GM12865 (cell line): ENCODE measurements at regions not wholly inside any gene's neighbourhood (a gene's known extent, or its start where the extent isn't known, plus 50 kb on each side); places are given as distances from the start of the nearest gene placed in this dataset.

Source experiments
- DNase-seq: peaks from one replicate; pipeline ENCODE4 v3.0.0; 2010; ENCODE audit warnings: low read depth
- H3K4me3 ChIP-seq: 2 replicates; pipeline ENCODE4 v1.5.1; 2011; ENCODE audit warnings: mild to moderate bottlenecking, low read depth, low read length, control low read depth
- CTCF ChIP-seq: IDR thresholded peaks from 2 replicates; pipeline ENCODE4 v1.5.1; 2011; ENCODE audit warnings: low read length, control low read depth, low read depth, inconsistent platforms; ENCODE audit not compliant: insufficient read depth; ENCODE audit errors: missing control alignments

- no peak for DNase-seq
- H3K4me3 ChIP-seq = no peak overlapping the region
- no peak for TF ChIP-seq CTCF
These were observed 62.2 kb downstream of the HES1 start for GRCh38 chr3:194197981-194198695.

- H3K4me3 ChIP-seq = no peak overlapping the region
- no peak for DNase-seq
- no peak for TF ChIP-seq CTCF
These were observed 63.0 kb downstream of the HES1 start for GRCh38 chr3:194198938-194199337.

GRCh38 chr3:194200422-194201081 lies 64.6 kb downstream of the HES1 start:
- DNase-seq = no peak
- no peak overlapping the region for H3K4me3 ChIP-seq
- no peak for TF ChIP-seq CTCF

- DNase-seq = no peak
- no peak overlapping the region for H3K4me3 ChIP-seq
- no peak for TF ChIP-seq CTCF
These were observed 66.2 kb downstream of the HES1 start for GRCh38 chr3:194201953-194202666.

GRCh38 chr3:194203482-194204041 lies 67.6 kb downstream of the HES1 start:
- TF ChIP-seq CTCF = no peak
- H3K4me3 ChIP-seq = no peak overlapping the region
- peak; percentile 17 for DNase-seq

- no peak overlapping the region for H3K4me3 ChIP-seq
- no peak for DNase-seq
- no peak for TF ChIP-seq CTCF
These were observed 68.4 kb downstream of the HES1 start for GRCh38 chr3:194204042-194204987.
